NT2/D1 (cell line): ENCODE measurements at regions not wholly inside any gene's neighbourhood (a gene's known extent, or its start where the extent isn't known, plus 50 kb on each side); places are given as distances from the start of the nearest gene placed in this dataset.

Experiments used
- DNase-seq: peaks from one replicate; pipeline ENCODE4 v3.0.0-alpha.2; 2011; ENCODE audit warnings: low read depth, low spot score
- H3K27me3 ChIP-seq: 2 replicates; pipeline ENCODE4 v1.6.0; 2011; ENCODE audit warnings: mild to moderate bottlenecking; ENCODE audit not compliant: insufficient read length, insufficient read depth
- H3K36me3 ChIP-seq: 2 replicates; pipeline ENCODE4 v1.6.1; 2011; ENCODE audit warnings: mild to moderate bottlenecking, low read length, mixed read lengths; ENCODE audit not compliant: insufficient read depth, insufficient read length
- H3K4me1 ChIP-seq: 2 replicates; pipeline ENCODE4 v1.5.1; 2011; ENCODE audit not compliant: insufficient read depth, insufficient read length
- H3K4me3 ChIP-seq: 2 replicates; pipeline ENCODE4 v1.5.1; 2011; ENCODE audit warnings: low read depth; ENCODE audit not compliant: insufficient read length
- H3K9ac ChIP-seq: 2 replicates; pipeline ENCODE4 v1.6.0; 2011; ENCODE audit warnings: low read depth; ENCODE audit not compliant: insufficient read length
- H3K9me3 ChIP-seq: 2 replicates; pipeline ENCODE4 v1.5.1; 2011; ENCODE audit warnings: mild to moderate bottlenecking, low read length; ENCODE audit not compliant: insufficient read depth
- SUZ12 ChIP-seq: IDR thresholded peaks from 2 replicates; pipeline ENCODE4 v1.6.1; 2011; ENCODE audit not compliant: insufficient read length, insufficient read depth; ENCODE audit errors: extremely low read depth
- YY1 ChIP-seq: IDR thresholded peaks from 2 replicates; pipeline ENCODE4 v1.6.1; 2011; ENCODE audit not compliant: insufficient read length, insufficient read depth
- ZNF274 ChIP-seq: IDR thresholded peaks from 2 replicates; pipeline ENCODE4 v1.6.1; 2011; ENCODE audit warnings: mild to moderate bottlenecking, low read depth, low read length

- no peaks in the 10 kb centered on the region for H3K9me3 ChIP-seq
- TF ChIP-seq YY1 (no peak), ZNF274 (no peak), SUZ12 (no peak)
- H3K4me3 ChIP-seq: no peak overlapping the region
- no peaks in the 10 kb centered on the region for H3K27me3 ChIP-seq
- H3K9ac ChIP-seq: no peak overlapping the region
- no peak for DNase-seq
- no peaks in the 10 kb centered on the region for H3K36me3 ChIP-seq
- H3K4me1 ChIP-seq: no peaks in the 10 kb centered on the region
Observed at GRCh38 chr12:23433121-23433520, 516.3 kb downstream of the SOX5 start.

- DNase-seq: no peak
- Histone ChIP-seq H3K4me1 (no peaks in the 10 kb centered on the region), H3K36me3 (no peaks in the 10 kb centered on the region), H3K9me3 (no peaks in the 10 kb centered on the region), H3K4me3 (no peak overlapping the region), H3K9ac (no peak overlapping the region), H3K27me3 (no peaks in the 10 kb centered on the region)
- TF ChIP-seq ZNF274 (no peak), SUZ12 (no peak), YY1 (no peak)
Observed at GRCh38 chr12:23434154-23434553, 515.3 kb downstream of the SOX5 start.

- Histone ChIP-seq H3K4me1 (no peaks in the 10 kb centered on the region), H3K27me3 (no peaks in the 10 kb centered on the region), H3K9ac (no peak overlapping the region), H3K4me3 (no peak overlapping the region), H3K36me3 (no peaks in the 10 kb centered on the region), H3K9me3 (no peaks in the 10 kb centered on the region)
- TF ChIP-seq YY1 (no peak), ZNF274 (no peak), SUZ12 (no peak)
- no peak for DNase-seq
Observed at GRCh38 chr12:23446746-23447145, 502.7 kb downstream of the SOX5 start.

GRCh38 chr12:23450810-23451209 is 498.7 kb downstream of the SOX5 start:
- no peak for DNase-seq
- Histone ChIP-seq H3K9me3 (no peaks in the 10 kb centered on the region), H3K9ac (no peak overlapping the region), H3K4me3 (no peak overlapping the region), H3K27me3 (no peaks in the 10 kb centered on the region), H3K4me1 (no peaks in the 10 kb centered on the region), H3K36me3 (no peaks in the 10 kb centered on the region)
- TF ChIP-seq YY1 (no peak), ZNF274 (no peak), SUZ12 (no peak)

GRCh38 chr12:23455283-23455682 is 494.2 kb downstream of the SOX5 start:
- no peak for TF ChIP-seq ZNF274
- TF ChIP-seq YY1: no peak
- no peak for TF ChIP-seq SUZ12
- no peaks in the 10 kb centered on the region for H3K27me3 ChIP-seq
- H3K9ac ChIP-seq: no peak overlapping the region
- H3K9me3 ChIP-seq: no peaks in the 10 kb centered on the region
- no peak overlapping the region for H3K4me3 ChIP-seq
- no peaks in the 10 kb centered on the region for H3K36me3 ChIP-seq
- no peak for DNase-seq
- H3K4me1 ChIP-seq: no peaks in the 10 kb centered on the region

GRCh38 chr12:23458640-23459039 is 490.8 kb downstream of the SOX5 start:
- Histone ChIP-seq H3K9me3 (peaks cover 13% of the 10 kb centered on the region), H3K4me1 (no peaks in the 10 kb centered on the region), H3K27me3 (no peaks in the 10 kb centered on the region), H3K4me3 (no peak overlapping the region), H3K36me3 (no peaks in the 10 kb centered on the region), H3K9ac (no peak overlapping the region)
- no peak for DNase-seq
- TF ChIP-seq SUZ12: no peak
- TF ChIP-seq ZNF274: no peak
- no peak for TF ChIP-seq YY1

GRCh38 chr12:23462546-23462945 is 486.9 kb downstream of the SOX5 start:
- H3K9me3 ChIP-seq: peaks cover 38% of the 10 kb centered on the region
- no peak for DNase-seq
- no peak overlapping the region for H3K9ac ChIP-seq
- H3K36me3 ChIP-seq: no peaks in the 10 kb centered on the region
- H3K4me3 ChIP-seq: no peak overlapping the region
- TF ChIP-seq SUZ12 (no peak), ZNF274 (no peak), YY1 (no peak)
- no peaks in the 10 kb centered on the region for H3K4me1 ChIP-seq
- H3K27me3 ChIP-seq: no peaks in the 10 kb centered on the region

GRCh38 chr12:23463172-23463571 is 486.3 kb downstream of the SOX5 start:
- H3K27me3 ChIP-seq: no peaks in the 10 kb centered on the region
- no peak for TF ChIP-seq YY1
- no peak for TF ChIP-seq SUZ12
- TF ChIP-seq ZNF274: no peak
- peaks cover 38% of the 10 kb centered on the region for H3K9me3 ChIP-seq
- H3K9ac ChIP-seq: no peak overlapping the region
- no peaks in the 10 kb centered on the region for H3K36me3 ChIP-seq
- no peak for DNase-seq
- H3K4me1 ChIP-seq: no peaks in the 10 kb centered on the region
- H3K4me3 ChIP-seq: no peak overlapping the region
